Natural killer cell (primary cell): ENCODE measurements at regions not wholly inside any gene's neighbourhood (a gene's known extent, or its start where the extent isn't known, plus 50 kb on each side); places are given as distances from the start of the nearest gene placed in this dataset.

Source experiments
- ATAC-seq, 3 donors: fragments of 150-1000 bp in 2 of 3; fragments of 200-7000 bp in 1 of 3; cut with Tn5 transposase; 1 replicate in 1 of 3; 2 replicates in 2 of 3; pipeline ENCODE4 v1.10.0; 2021; ENCODE audit warnings: mild to moderate bottlenecking in 2 of 3, moderate library complexity in 2 of 3
- DNase-seq, 2 donors: peaks; one replicate each; pipeline versions ENCODE4 v3.0.0 to v3.0.0-alpha.2; 2013 to 2021; ENCODE audit warnings: mixed read lengths in 1 of 2
- H3K27ac ChIP-seq: one replicate; pipeline ENCODE4 v1.5.1; 2013; ENCODE audit warnings: mild to moderate bottlenecking, low read length
- H3K27me3 ChIP-seq: one replicate; pipeline ENCODE4 v1.6.1; 2013; ENCODE audit warnings: low read length; ENCODE audit not compliant: control insufficient read depth, insufficient read depth
- H3K36me3 ChIP-seq: one replicate; pipeline ENCODE4 v1.6.1; 2013; ENCODE audit warnings: low read length; ENCODE audit not compliant: control insufficient read depth, insufficient read depth
- H3K4me1 ChIP-seq: one replicate; pipeline ENCODE4 v1.6.1; 2013; ENCODE audit warnings: low read length; ENCODE audit not compliant: control insufficient read depth, insufficient read depth
- H3K4me3 ChIP-seq: one replicate; pipeline ENCODE4 v1.5.1; 2013; ENCODE audit warnings: low read length
- H3K9me3 ChIP-seq: one replicate; pipeline ENCODE4 v1.6.1; 2013; ENCODE audit warnings: low read length; ENCODE audit not compliant: control insufficient read depth, insufficient read depth
- H3K27ac Mint-ChIP-seq, 2 donors: one replicate each; pipeline ENCODE4 v1.8.0; 2022; ENCODE audit warnings: mild to moderate bottlenecking in 2 of 2, mixed read lengths in 2 of 2, moderate library complexity in 1 of 2
- H3K27me3 Mint-ChIP-seq, 2 donors: one replicate each; pipeline ENCODE4 v1.8.0; 2022; ENCODE audit warnings: low read depth in 2 of 2, mixed read lengths in 2 of 2
- H3K36me3 Mint-ChIP-seq: one replicate; pipeline ENCODE4 v1.8.0; 2022; ENCODE audit warnings: mixed read lengths
- H3K4me1 Mint-ChIP-seq, 2 donors: one replicate each; pipeline ENCODE4 v1.8.0; 2022; ENCODE audit warnings: mixed read lengths in 2 of 2
- H3K4me3 Mint-ChIP-seq: one replicate; pipeline ENCODE4 v1.8.0; 2022; ENCODE audit warnings: mild to moderate bottlenecking, moderate library complexity, mixed read lengths
- H3K9me3 Mint-ChIP-seq, 2 donors: one replicate each; pipeline ENCODE4 v1.8.0; 2022; ENCODE audit warnings: mixed read lengths in 2 of 2
- CTCF ChIP-seq: fragments of 200-600 bp; IDR thresholded peaks from one replicate; pipeline ENCODE4 v1.8.0; 2022; ENCODE audit warnings: antibody characterized with exemption
- WGBS: methylation state at CpG from one replicate; pipeline ENCODE4 v1.1.7; 2013; ENCODE audit warnings: missing lambda C conversion rate; ENCODE audit not compliant: insufficient coverage; 5-methylcytosine and 5-hydroxymethylcytosine counted together
- intact Hi-C: fragments of 100-400 bp; cut with micrococcal nuclease; formaldehyde crosslinking; loops from one replicate; pipeline ENCODE4 v1.14.2; 2022

GRCh38 chr4:63777601-63778000 lies 631.6 kb downstream of the TECRL start:
- no peak for DNase-seq
- H3K4me3 Mint-ChIP-seq: no peak overlapping the region
- H3K27me3 ChIP-seq: no peaks in the 10 kb centered on the region
- no peaks in the 10 kb centered on the region for H3K9me3 ChIP-seq
- 86% methylated on average over 3 of the region's 3 CpGs for WGBS
- H3K36me3 ChIP-seq: no peaks in the 10 kb centered on the region
- peaks cover 12 to 19% of the 10 kb centered on the region in 2 donors for H3K9me3 Mint-ChIP-seq
- H3K4me1 Mint-ChIP-seq: no peaks in the 10 kb centered on the region
- intact Hi-C loops: no loop called here
- H3K27ac Mint-ChIP-seq: no peak overlapping the region
- H3K4me1 ChIP-seq: no peaks in the 10 kb centered on the region
- H3K27ac ChIP-seq: no peak overlapping the region
- H3K4me3 ChIP-seq: no peak overlapping the region
- no peak for TF ChIP-seq CTCF
- H3K27me3 Mint-ChIP-seq: no peaks in the 10 kb centered on the region
- ATAC-seq: no peak
- no peaks in the 10 kb centered on the region for H3K36me3 Mint-ChIP-seq

GRCh38 chr4:63764400-63764799 lies 644.9 kb downstream of the TECRL start:
- H3K27me3 Mint-ChIP-seq: no peaks in the 10 kb centered on the region
- no peaks in the 10 kb centered on the region for H3K36me3 Mint-ChIP-seq
- no peak overlapping the region for H3K4me3 ChIP-seq
- ATAC-seq (no peak), DNase-seq (no peak)
- H3K36me3 ChIP-seq: no peaks in the 10 kb centered on the region
- H3K27ac Mint-ChIP-seq: no peak overlapping the region
- WGBS: 92% methylated on average over 3 of the region's 4 CpGs
- H3K9me3 Mint-ChIP-seq: peaks cover 13 to 16% of the 10 kb centered on the region in 2 donors
- no peaks in the 10 kb centered on the region for H3K4me1 Mint-ChIP-seq
- no peaks in the 10 kb centered on the region for H3K4me1 ChIP-seq
- H3K4me3 Mint-ChIP-seq: no peak overlapping the region
- intact Hi-C loops: no loop called here
- H3K9me3 ChIP-seq: no peaks in the 10 kb centered on the region
- H3K27me3 ChIP-seq: no peaks in the 10 kb centered on the region
- no peak overlapping the region for H3K27ac ChIP-seq
- no peak for TF ChIP-seq CTCF

GRCh38 chr4:63757929-63758328 lies 651.3 kb downstream of the TECRL start:
- ATAC-seq (no peak), DNase-seq (no peak)
- Histone ChIP-seq H3K27ac (no peak overlapping the region), H3K36me3 (no peaks in the 10 kb centered on the region), H3K27me3 (no peaks in the 10 kb centered on the region), H3K9me3 (peaks cover 3% of the 10 kb centered on the region), H3K4me3 (no peak overlapping the region), H3K4me1 (no peaks in the 10 kb centered on the region)
- no peak overlapping the region for H3K4me3 Mint-ChIP-seq
- no peaks in the 10 kb centered on the region for H3K4me1 Mint-ChIP-seq
- no peak overlapping the region for H3K27ac Mint-ChIP-seq
- intact Hi-C loops: no loop called here
- WGBS: 55% methylated on average over 2 of the region's 2 CpGs
- H3K36me3 Mint-ChIP-seq: no peaks in the 10 kb centered on the region
- peaks cover 9 to 13% of the 10 kb centered on the region in 2 donors for H3K9me3 Mint-ChIP-seq
- no peaks in the 10 kb centered on the region for H3K27me3 Mint-ChIP-seq
- no peak for TF ChIP-seq CTCF

- DNase-seq (no peak), ATAC-seq (no peak)
- Histone ChIP-seq H3K4me1 (no peaks in the 10 kb centered on the region), H3K36me3 (no peaks in the 10 kb centered on the region), H3K27ac (no peak overlapping the region), H3K27me3 (no peaks in the 10 kb centered on the region), H3K4me3 (no peak overlapping the region), H3K9me3 (no peaks in the 10 kb centered on the region)
- intact Hi-C loops: no loop called here
- Mint-ChIP-seq H3K27ac (no peak overlapping the region), H3K9me3 (peaks cover 5 to 8% of the 10 kb centered on the region in 2 donors), H3K36me3 (no peaks in the 10 kb centered on the region), H3K27me3 (no peaks in the 10 kb centered on the region), H3K4me3 (no peak overlapping the region), H3K4me1 (no peaks in the 10 kb centered on the region)
- TF ChIP-seq CTCF: no peak
Measured at GRCh38 chr4:63742882-63743281, 666.4 kb downstream of the TECRL start.
